ENCODE measurements at regions not wholly inside any gene's neighbourhood (a gene's known extent, or its start where the extent isn't known, plus 50 kb on each side); places are given as distances from the start of the nearest gene placed in this dataset.

DNA sequence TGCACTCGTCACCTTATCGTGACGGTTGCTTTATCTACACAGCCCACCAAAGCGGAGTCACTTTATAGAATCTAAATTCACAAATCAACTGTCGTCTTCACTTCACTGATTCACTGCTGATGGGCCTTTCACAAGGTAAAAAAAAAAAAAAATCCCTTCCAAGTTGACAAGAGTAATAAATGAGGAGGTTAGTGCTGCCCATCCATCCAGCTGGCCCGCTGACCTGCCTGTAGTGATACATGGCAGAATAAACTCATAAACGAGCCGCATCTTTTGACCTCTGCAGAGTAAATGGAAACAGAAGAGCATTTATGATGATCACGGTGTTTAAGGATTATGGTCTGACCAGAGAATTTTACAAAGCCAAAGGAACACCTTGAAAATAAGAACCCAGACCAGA, 227.3 kb upstream of the IRX5 start:
- Histone ChIP-seq H3K4me3 (no peak overlapping the region), H3K36me3 (no peaks in the 10 kb centered on the region), H3K27me3 (no peaks in the 10 kb centered on the region), H3K9me3 (peaks cover 0 to 3% of the 10 kb centered on the region in 2 donors), H3K27ac (no peak overlapping the region), H3K4me1 (no peaks in the 10 kb centered on the region)
- intact Hi-C loops (cut with DNase I): no loop called here
- TF ChIP-seq, protein P1, sequence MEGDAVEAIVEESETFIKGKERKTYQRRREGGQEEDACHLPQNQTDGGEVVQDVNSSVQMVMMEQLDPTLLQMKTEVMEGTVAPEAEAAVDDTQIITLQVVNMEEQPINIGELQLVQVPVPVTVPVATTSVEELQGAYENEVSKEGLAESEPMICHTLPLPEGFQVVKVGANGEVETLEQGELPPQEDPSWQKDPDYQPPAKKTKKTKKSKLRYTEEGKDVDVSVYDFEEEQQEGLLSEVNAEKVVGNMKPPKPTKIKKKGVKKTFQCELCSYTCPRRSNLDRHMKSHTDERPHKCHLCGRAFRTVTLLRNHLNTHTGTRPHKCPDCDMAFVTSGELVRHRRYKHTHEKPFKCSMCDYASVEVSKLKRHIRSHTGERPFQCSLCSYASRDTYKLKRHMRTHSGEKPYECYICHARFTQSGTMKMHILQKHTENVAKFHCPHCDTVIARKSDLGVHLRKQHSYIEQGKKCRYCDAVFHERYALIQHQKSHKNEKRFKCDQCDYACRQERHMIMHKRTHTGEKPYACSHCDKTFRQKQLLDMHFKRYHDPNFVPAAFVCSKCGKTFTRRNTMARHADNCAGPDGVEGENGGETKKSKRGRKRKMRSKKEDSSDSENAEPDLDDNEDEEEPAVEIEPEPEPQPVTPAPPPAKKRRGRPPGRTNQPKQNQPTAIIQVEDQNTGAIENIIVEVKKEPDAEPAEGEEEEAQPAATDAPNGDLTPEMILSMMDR (IDR thresholded peaks at IDR 0.05): no peak
- ATAC-seq (no peak), DNase-seq (no peak)

DNA sequence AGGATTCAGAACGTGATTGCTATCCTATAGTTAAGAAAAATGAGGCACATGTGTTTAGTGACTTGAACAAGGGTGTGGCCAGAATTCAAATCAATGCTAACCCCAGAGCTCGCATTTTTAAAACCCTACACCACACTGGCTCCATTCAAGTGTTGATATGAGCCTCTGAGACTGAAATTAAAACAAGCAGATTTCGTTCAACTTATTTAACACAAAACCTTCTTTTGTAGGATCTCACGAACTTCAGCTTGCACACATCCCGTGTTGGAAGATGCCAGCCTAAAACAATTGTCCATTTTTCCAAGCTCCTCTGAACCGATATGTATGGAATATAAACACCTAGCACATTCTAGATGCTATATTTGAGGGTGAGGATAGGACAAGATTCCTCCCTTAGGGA, 231.0 kb upstream of the IRX5 start:
- no peak overlapping the region for H3K27ac ChIP-seq
- H3K4me3 ChIP-seq: no peak overlapping the region
- ATAC-seq: no peak
- H3K9me3 ChIP-seq: peaks cover 0 to 3% of the 10 kb centered on the region in 2 donors
- intact Hi-C loops (cut with DNase I): no loop called here
- H3K36me3 ChIP-seq: no peaks in the 10 kb centered on the region
- no peaks in the 10 kb centered on the region for H3K4me1 ChIP-seq
- H3K27me3 ChIP-seq: no peaks in the 10 kb centered on the region
- DNase-seq: no peak
- TF ChIP-seq, protein P1 (IDR thresholded peaks at IDR 0.05): no peak

DNA sequence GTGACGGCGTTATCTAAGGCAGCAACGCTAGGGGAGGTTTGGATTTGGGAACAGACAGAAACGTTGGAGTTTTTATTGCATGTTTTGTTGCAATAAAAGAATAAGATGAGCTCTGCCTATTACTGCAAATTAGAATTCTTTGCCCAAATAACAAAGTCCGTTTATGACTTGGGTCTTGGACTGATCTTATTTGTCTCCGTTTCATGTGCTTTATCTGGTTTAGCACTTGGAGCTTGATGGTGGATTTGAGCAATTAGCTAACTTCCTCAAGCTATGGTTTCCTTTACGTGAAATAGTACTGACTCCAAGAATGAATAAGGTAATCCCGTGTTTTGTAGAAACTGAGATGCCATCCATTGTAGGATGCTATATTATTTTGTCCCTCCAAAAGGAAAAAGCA, 233.0 kb upstream of the IRX5 start:
- no peaks in the 10 kb centered on the region for H3K36me3 ChIP-seq
- TF ChIP-seq, protein P1 (IDR thresholded peaks at IDR 0.05): no peak
- H3K4me3 ChIP-seq: no peak overlapping the region
- ATAC-seq (no peak), DNase-seq (no peak)
- no peaks in the 10 kb centered on the region for H3K27me3 ChIP-seq
- H3K9me3 ChIP-seq: peaks cover 0 to 3% of the 10 kb centered on the region in 2 donors
- intact Hi-C loops (cut with DNase I): no loop called here
- no peaks in the 10 kb centered on the region for H3K4me1 ChIP-seq
- no peak overlapping the region for H3K27ac ChIP-seq

DNA sequence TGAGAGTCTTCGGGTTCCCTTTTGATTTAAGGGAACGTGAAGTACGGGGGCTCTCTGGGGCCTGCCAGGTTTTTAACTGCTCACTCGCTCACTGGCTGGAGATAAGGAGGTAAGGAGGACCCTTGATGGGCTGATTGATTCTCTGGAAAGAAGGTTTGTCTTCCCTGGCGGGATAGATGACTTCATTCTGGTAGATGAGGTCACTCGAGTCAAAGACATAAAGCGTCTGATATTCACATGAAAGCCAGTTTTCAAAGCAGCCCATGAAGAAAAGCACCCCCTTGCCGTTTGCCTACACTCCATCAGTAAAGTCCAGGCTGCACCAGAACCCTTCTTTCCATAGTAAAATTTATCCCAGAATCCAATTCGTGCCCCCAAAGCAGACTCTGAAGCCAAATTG, 233.7 kb upstream of the IRX5 start:
- Histone ChIP-seq H3K27me3 (no peaks in the 10 kb centered on the region), H3K4me3 (no peak overlapping the region), H3K9me3 (peaks cover 0 to 3% of the 10 kb centered on the region in 2 donors), H3K27ac (no peak overlapping the region), H3K36me3 (no peaks in the 10 kb centered on the region), H3K4me1 (no peaks in the 10 kb centered on the region)
- TF ChIP-seq, protein P1 (IDR thresholded peaks at IDR 0.05): no peak
- ATAC-seq (no peak), DNase-seq (no peak)
- intact Hi-C loops (cut with DNase I): no loop called here

DNA sequence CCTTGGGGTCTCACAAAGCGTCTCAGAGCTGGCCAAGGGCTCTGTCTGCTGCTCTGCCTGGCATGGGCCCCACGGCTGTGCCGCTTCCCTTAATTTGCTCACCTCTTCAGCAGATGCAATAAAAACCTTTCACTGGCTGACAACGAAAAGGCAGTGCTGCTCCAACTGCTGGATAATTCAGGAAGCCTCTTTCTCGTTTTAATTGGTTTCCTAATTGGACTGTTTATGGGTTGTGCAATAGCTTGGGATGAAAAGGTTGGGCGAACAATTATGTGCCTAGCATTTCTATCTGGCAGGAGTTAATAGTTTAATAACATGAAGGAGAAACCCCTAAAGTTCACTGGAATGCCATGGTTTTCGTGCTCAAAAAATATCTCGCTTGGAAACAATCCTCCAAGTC, 234.1 kb upstream of the IRX5 start:
- Histone ChIP-seq H3K4me1 (no peaks in the 10 kb centered on the region), H3K36me3 (no peaks in the 10 kb centered on the region), H3K27ac (no peak overlapping the region), H3K9me3 (peaks cover 0 to 3% of the 10 kb centered on the region in 2 donors), H3K27me3 (no peaks in the 10 kb centered on the region), H3K4me3 (no peak overlapping the region)
- TF ChIP-seq, protein P1 (IDR thresholded peaks at IDR 0.05): no peak
- ATAC-seq: no peak
- intact Hi-C loops (cut with DNase I): no loop called here
- no peak for DNase-seq

Measured in left lung (tissue), 4 donors.